K562 (cell line): ENCODE measurements at regions not wholly inside any gene's neighbourhood (a gene's known extent, or its start where the extent isn't known, plus 50 kb on each side); places are given as distances from the start of the nearest gene placed in this dataset.

ENCODE experiments used
- BCLAF1 ChIP-seq, 2 experiments: fragments of 450-650 bp in 1 of 2; IDR thresholded peaks; 2 replicates each; pipeline ENCODE4 v1.6.1; 2011 to 2017; ENCODE audit warnings: low read depth in 2 of 2, antibody characterized with exemption in 1 of 2, borderline replicate concordance in 1 of 2, low read length in 1 of 2, mild to moderate bottlenecking in 1 of 2, mixed read lengths in 1 of 2; ENCODE audit not compliant: control insufficient read depth in 1 of 2
- GATA2 ChIP-seq: sonication (generic); formaldehyde crosslinking; IDR thresholded peaks from 2 replicates; pipeline ENCODE4 v1.4.0; 2020; ENCODE audit warnings: mild to moderate bottlenecking, missing genetic modification reagents
- NKRF ChIP-seq: fragments of 450-650 bp; IDR thresholded peaks from 2 replicates; pipeline ENCODE4 v1.6.1; 2016; ENCODE audit warnings: borderline replicate concordance
- RFX5 ChIP-seq: IDR thresholded peaks from 2 replicates; pipeline ENCODE4 v1.6.1; 2011; ENCODE audit warnings: low read depth, mild to moderate bottlenecking, improper control_type of control experiment, low read length
- TCFL5 ChIP-seq: fragments of 250-450 bp; sonication (Bioruptor Pico); conservative IDR thresholded peaks from 2 replicates; pipeline ENCODE4 v1.6.1; 2021; ENCODE audit warnings: mild to moderate bottlenecking, moderate library complexity, matching md5 sums
- ZFPM2 ChIP-seq: fragments of 250-450 bp; sonication (Bioruptor Pico); IDR thresholded peaks from 2 replicates; pipeline ENCODE4 v1.5.1; 2022; ENCODE audit warnings: mild to moderate bottlenecking
- ZNF224 ChIP-seq: sonication (generic); formaldehyde crosslinking; IDR thresholded peaks from 2 replicates; pipeline ENCODE4 v1.8.0; 2022; ENCODE audit warnings: mild to moderate bottlenecking, missing genetic modification reagents
- ZNF436 ChIP-seq: fragments of 250-450, 450-650 bp; sonication (Bioruptor Pico); formaldehyde crosslinking; IDR thresholded peaks from 2 replicates; pipeline ENCODE4 v1.7.0; 2020; ENCODE audit warnings: mild to moderate bottlenecking
- TF ChIP-seq, protein P1 (sequence below), 3 experiments: IDR thresholded peaks in 2 of 3; conservative IDR thresholded peaks in 1 of 3; 2 replicates each; pipeline ENCODE4 v1.5.1; 2011 to 2012; ENCODE audit warnings: low read length in 3 of 3, mild to moderate bottlenecking in 3 of 3, control low read depth in 2 of 3, improper control_type of control experiment in 1 of 3, inconsistent platforms in 1 of 3, low read depth in 1 of 3, mixed read lengths in 1 of 3, moderate library complexity in 1 of 3; ENCODE audit not compliant: insufficient read depth in 2 of 3

- no peak for TF ChIP-seq ZNF436
- no peak for TF ChIP-seq GATA2 (CRISPR knock-in tag)
- TF ChIP-seq ZNF224 = no peak
- TF ChIP-seq BCLAF1 (IDR thresholded peaks at IDR 0.05; ENCODE audit: borderline replicate concordance in 1 of 2, control insufficient read depth in 1 of 2, low read depth in 2 of 2, low read length in 1 of 2) = no peak
- no peak for TF ChIP-seq TCFL5 (CRISPR knock-in tag)
- TF ChIP-seq NKRF = no peak
- TF ChIP-seq ZFPM2 = no peak
- TF ChIP-seq, protein P1, sequence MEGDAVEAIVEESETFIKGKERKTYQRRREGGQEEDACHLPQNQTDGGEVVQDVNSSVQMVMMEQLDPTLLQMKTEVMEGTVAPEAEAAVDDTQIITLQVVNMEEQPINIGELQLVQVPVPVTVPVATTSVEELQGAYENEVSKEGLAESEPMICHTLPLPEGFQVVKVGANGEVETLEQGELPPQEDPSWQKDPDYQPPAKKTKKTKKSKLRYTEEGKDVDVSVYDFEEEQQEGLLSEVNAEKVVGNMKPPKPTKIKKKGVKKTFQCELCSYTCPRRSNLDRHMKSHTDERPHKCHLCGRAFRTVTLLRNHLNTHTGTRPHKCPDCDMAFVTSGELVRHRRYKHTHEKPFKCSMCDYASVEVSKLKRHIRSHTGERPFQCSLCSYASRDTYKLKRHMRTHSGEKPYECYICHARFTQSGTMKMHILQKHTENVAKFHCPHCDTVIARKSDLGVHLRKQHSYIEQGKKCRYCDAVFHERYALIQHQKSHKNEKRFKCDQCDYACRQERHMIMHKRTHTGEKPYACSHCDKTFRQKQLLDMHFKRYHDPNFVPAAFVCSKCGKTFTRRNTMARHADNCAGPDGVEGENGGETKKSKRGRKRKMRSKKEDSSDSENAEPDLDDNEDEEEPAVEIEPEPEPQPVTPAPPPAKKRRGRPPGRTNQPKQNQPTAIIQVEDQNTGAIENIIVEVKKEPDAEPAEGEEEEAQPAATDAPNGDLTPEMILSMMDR (IDR thresholded peaks at IDR 0.05 in 2 of 3, conservative IDR thresholded peaks at IDR 0.05 in 1 of 3; ENCODE audit: insufficient read depth in 2 of 3, low read depth in 1 of 3, low read length in 3 of 3) = no peak
- TF ChIP-seq RFX5 = no peak
Observed at GRCh38 chr16:11432856-11433395, 87.7 kb downstream of the RMI2 start.
